Loucy (cell line): ENCODE measurements at regions not wholly inside any gene's neighbourhood (a gene's known extent, or its start where the extent isn't known, plus 50 kb on each side); places are given as distances from the start of the nearest gene placed in this dataset.

ENCODE experiments used
- EZH2phosphoT487 ChIP-seq: fragments of 200-600 bp; IDR thresholded peaks from 2 replicates; pipeline ENCODE4 v1.6.1; 2018; ENCODE audit warnings: antibody characterized with exemption, mild to moderate bottlenecking, moderate library complexity, borderline replicate concordance
- TF ChIP-seq, protein P1 (sequence below): fragments of 200-600 bp; sonication (generic); conservative IDR thresholded peaks from 2 replicates; pipeline ENCODE4 v1.5.1; 2014; ENCODE audit warnings: mild to moderate bottlenecking, antibody characterized with exemption, low read length

DNA sequence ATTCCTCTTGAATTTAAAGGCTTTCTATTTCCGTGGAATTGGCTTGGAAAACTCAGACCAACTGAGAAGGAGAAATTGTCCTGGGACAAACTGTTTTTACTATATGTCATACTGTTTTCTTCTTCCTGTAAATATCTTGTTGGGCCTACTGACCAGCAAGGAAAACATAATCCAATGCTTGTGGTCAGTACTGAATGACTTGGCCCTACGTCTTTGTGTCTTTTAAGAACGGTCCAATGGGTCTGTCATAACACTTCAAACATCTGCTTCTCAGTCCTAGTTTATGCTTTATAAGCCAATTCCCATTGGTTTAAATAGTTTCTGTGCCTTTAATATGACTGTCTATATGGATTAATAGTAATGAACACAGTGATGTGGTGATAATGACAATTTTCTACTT, 248.5 kb upstream of the DDHD1 start:
- TF ChIP-seq, protein P1, sequence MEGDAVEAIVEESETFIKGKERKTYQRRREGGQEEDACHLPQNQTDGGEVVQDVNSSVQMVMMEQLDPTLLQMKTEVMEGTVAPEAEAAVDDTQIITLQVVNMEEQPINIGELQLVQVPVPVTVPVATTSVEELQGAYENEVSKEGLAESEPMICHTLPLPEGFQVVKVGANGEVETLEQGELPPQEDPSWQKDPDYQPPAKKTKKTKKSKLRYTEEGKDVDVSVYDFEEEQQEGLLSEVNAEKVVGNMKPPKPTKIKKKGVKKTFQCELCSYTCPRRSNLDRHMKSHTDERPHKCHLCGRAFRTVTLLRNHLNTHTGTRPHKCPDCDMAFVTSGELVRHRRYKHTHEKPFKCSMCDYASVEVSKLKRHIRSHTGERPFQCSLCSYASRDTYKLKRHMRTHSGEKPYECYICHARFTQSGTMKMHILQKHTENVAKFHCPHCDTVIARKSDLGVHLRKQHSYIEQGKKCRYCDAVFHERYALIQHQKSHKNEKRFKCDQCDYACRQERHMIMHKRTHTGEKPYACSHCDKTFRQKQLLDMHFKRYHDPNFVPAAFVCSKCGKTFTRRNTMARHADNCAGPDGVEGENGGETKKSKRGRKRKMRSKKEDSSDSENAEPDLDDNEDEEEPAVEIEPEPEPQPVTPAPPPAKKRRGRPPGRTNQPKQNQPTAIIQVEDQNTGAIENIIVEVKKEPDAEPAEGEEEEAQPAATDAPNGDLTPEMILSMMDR = no peak
- no peak for TF ChIP-seq EZH2phosphoT487
